H9 (cell line): ENCODE measurements at regions not wholly inside any gene's neighbourhood (a gene's known extent, or its start where the extent isn't known, plus 50 kb on each side); places are given as distances from the start of the nearest gene placed in this dataset.

ENCODE experiments used
- DNase-seq: peaks from one replicate; pipeline ENCODE4 v3.0.0-alpha.2; 2017
- H2AFZ ChIP-seq: one replicate; pipeline ENCODE4 v1.6.1; 2013; ENCODE audit warnings: mild to moderate bottlenecking, low read length, control low read depth, moderate library complexity
- H2AK5ac ChIP-seq: 2 replicates; pipeline ENCODE4 v1.6.1; 2013; ENCODE audit warnings: low read length, control low read depth, mixed read lengths; ENCODE audit not compliant: insufficient read length
- H2BK120ac ChIP-seq: one replicate; pipeline ENCODE4 v1.6.1; 2013; ENCODE audit warnings: low read depth, mild to moderate bottlenecking, low read length, control low read depth, inconsistent platforms; ENCODE audit not compliant: poor library complexity, severe bottlenecking
- H2BK12ac ChIP-seq: 2 replicates; pipeline ENCODE4 v1.6.1; 2013; ENCODE audit warnings: low read length, control low read depth, mixed read lengths, low read depth; ENCODE audit not compliant: insufficient read length
- H2BK15ac ChIP-seq: 2 replicates; pipeline ENCODE4 v1.6.1; 2013; ENCODE audit warnings: low read depth, low read length, control low read depth
- H2BK20ac ChIP-seq: one replicate; pipeline ENCODE4 v1.6.1; 2013; ENCODE audit warnings: low read depth, mild to moderate bottlenecking, low read length, control low read depth, inconsistent platforms; ENCODE audit not compliant: poor library complexity, severe bottlenecking
- H2BK5ac ChIP-seq: 2 replicates; pipeline ENCODE4 v1.6.1; 2013; ENCODE audit warnings: low read length, control low read depth, mixed read lengths; ENCODE audit not compliant: insufficient read length
- H3K14ac ChIP-seq: 2 replicates; pipeline ENCODE4 v1.6.1; 2013; ENCODE audit warnings: low read length, control low read depth; ENCODE audit not compliant: insufficient read depth
- H3K18ac ChIP-seq: 2 replicates; pipeline ENCODE4 v1.6.1; 2013; ENCODE audit warnings: low read depth, mild to moderate bottlenecking, mixed read lengths, low read length, control low read depth; ENCODE audit not compliant: insufficient read length
- H3K23ac ChIP-seq: 2 replicates; pipeline ENCODE4 v1.6.1; 2013; ENCODE audit warnings: low read length, control low read depth, mixed read lengths, low read depth; ENCODE audit not compliant: insufficient read length
- H3K23me2 ChIP-seq: 2 replicates; pipeline ENCODE4 v1.6.1; 2013; ENCODE audit warnings: low read depth, mild to moderate bottlenecking, mixed read lengths, low read length, control low read depth; ENCODE audit not compliant: insufficient read length, poor library complexity, severe bottlenecking
- H3K27ac ChIP-seq: 2 replicates; pipeline ENCODE4 v1.5.1; 2013; ENCODE audit warnings: low read length, control low read depth, mixed read lengths, low read depth; ENCODE audit not compliant: insufficient read length
- H3K27me3 ChIP-seq: 2 replicates; pipeline ENCODE4 v1.6.1; 2013; ENCODE audit warnings: low read length, control low read depth, inconsistent platforms; ENCODE audit not compliant: insufficient read depth
- H3K4ac ChIP-seq: 2 replicates; pipeline ENCODE4 v1.6.1; 2013; ENCODE audit warnings: low read depth, mild to moderate bottlenecking, control low read depth, inconsistent platforms, low read length, moderate library complexity
- H3K4me1 ChIP-seq: 2 replicates; pipeline ENCODE4 v1.6.1; 2013; ENCODE audit warnings: low read length, control low read depth, inconsistent platforms; ENCODE audit not compliant: insufficient read depth
- H3K4me2 ChIP-seq: 2 replicates; pipeline ENCODE4 v1.6.1; 2013; ENCODE audit warnings: low read length, control low read depth, mixed read lengths; ENCODE audit not compliant: insufficient read length, insufficient read depth
- H3K56ac ChIP-seq: 2 replicates; pipeline ENCODE4 v1.6.1; 2013; ENCODE audit warnings: low read depth, mild to moderate bottlenecking, mixed read lengths, low read length, control low read depth; ENCODE audit not compliant: insufficient read length
- H3K79me1 ChIP-seq: 2 replicates; pipeline ENCODE4 v1.6.1; 2013; ENCODE audit warnings: low read depth, mild to moderate bottlenecking, moderate library complexity, low read length, control low read depth, inconsistent platforms; ENCODE audit not compliant: insufficient read depth, poor library complexity, severe bottlenecking
- H3K79me2 ChIP-seq: 2 replicates; pipeline ENCODE4 v1.6.1; 2013; ENCODE audit warnings: low read length, control low read depth, inconsistent platforms; ENCODE audit not compliant: insufficient read depth
- H3K9ac ChIP-seq: 2 replicates; pipeline ENCODE4 v1.6.1; 2013; ENCODE audit warnings: low read length, control low read depth, mixed read lengths; ENCODE audit not compliant: insufficient read length; ENCODE audit errors: extremely low read depth
- H3K9me3 ChIP-seq: one replicate; pipeline ENCODE4 v1.6.1; 2013; ENCODE audit warnings: low read depth, low read length, inconsistent platforms; ENCODE audit not compliant: control insufficient read depth
- H3T11ph ChIP-seq: one replicate; pipeline ENCODE4 v1.6.1; 2013; ENCODE audit warnings: mild to moderate bottlenecking, low read length, control low read depth, inconsistent platforms
- H4K20me1 ChIP-seq: one replicate; pipeline ENCODE4 v1.6.1; 2013; ENCODE audit not compliant: control insufficient read depth, insufficient read length, insufficient read depth
- H4K5ac ChIP-seq: 2 replicates; pipeline ENCODE4 v1.6.1; 2013; ENCODE audit warnings: low read depth, mild to moderate bottlenecking, mixed read lengths, low read length, control low read depth; ENCODE audit not compliant: insufficient read length
- H4K8ac ChIP-seq: replicated peaks from 2 replicates; pipeline ENCODE4 v1.6.1; 2013; ENCODE audit warnings: low read length, control low read depth, mixed read lengths, low read depth; ENCODE audit not compliant: insufficient read length
- H4K91ac ChIP-seq: 2 replicates; pipeline ENCODE4 v1.6.1; 2013; ENCODE audit warnings: low read depth, mild to moderate bottlenecking, moderate library complexity, mixed read lengths, low read length, control low read depth; ENCODE audit not compliant: insufficient read length
- H3K27ac Mint-ChIP-seq, 3 experiments: 2 replicates in 2 of 3; 3 replicates in 1 of 3; pipeline ENCODE4 v1.8.0; 2020 to 2021; ENCODE audit warnings: mixed read lengths in 3 of 3, mild to moderate bottlenecking in 1 of 3, moderate library complexity in 1 of 3
- H3K27me3 Mint-ChIP-seq: 2 replicates; pipeline ENCODE4 v1.8.0; 2021; ENCODE audit warnings: low read depth, mild to moderate bottlenecking, moderate library complexity, mixed read lengths
- H3K36me3 Mint-ChIP-seq, 3 experiments: 2 replicates in 2 of 3; 3 replicates in 1 of 3; pipeline ENCODE4 v1.8.0; 2020 to 2021; ENCODE audit warnings: low read depth in 3 of 3, mixed read lengths in 3 of 3; ENCODE audit not compliant: insufficient read depth in 1 of 3
- H3K4me1 Mint-ChIP-seq, 2 experiments: 2 replicates each; pipeline ENCODE4 v1.8.0; 2020; ENCODE audit warnings: mixed read lengths in 2 of 2
- H3K4me3 Mint-ChIP-seq, 2 experiments: 2 replicates in 1 of 2; 3 replicates in 1 of 2; pipeline ENCODE4 v1.8.0; 2020 to 2021; ENCODE audit warnings: mild to moderate bottlenecking in 2 of 2, mixed read lengths in 2 of 2, moderate library complexity in 1 of 2
- H3K9me3 Mint-ChIP-seq, 2 experiments: 2 replicates in 1 of 2; 3 replicates in 1 of 2; pipeline ENCODE4 v1.8.0; 2020; ENCODE audit warnings: mild to moderate bottlenecking in 2 of 2, mixed read lengths in 2 of 2, moderate library complexity in 1 of 2
- WGBS: extraction: QIAGEN DNeasy Blood & Tissue Kit; methylation state at CpG from one replicate; pipeline ENCODE4 v1.1.7; 2013; ENCODE audit warnings: missing lambda C conversion rate, low lambda C conversion rate, mixed read lengths; ENCODE audit not compliant: insufficient read length; ENCODE audit errors: extremely low coverage; 5-methylcytosine and 5-hydroxymethylcytosine counted together
- TF ChIP-seq, protein P1 (sequence below): fragments of 200-600 bp; sonication (generic); conservative IDR thresholded peaks from 3 replicates; pipeline ENCODE4 v1.8.0; 2021; ENCODE audit warnings: antibody characterized with exemption, mild to moderate bottlenecking

DNA sequence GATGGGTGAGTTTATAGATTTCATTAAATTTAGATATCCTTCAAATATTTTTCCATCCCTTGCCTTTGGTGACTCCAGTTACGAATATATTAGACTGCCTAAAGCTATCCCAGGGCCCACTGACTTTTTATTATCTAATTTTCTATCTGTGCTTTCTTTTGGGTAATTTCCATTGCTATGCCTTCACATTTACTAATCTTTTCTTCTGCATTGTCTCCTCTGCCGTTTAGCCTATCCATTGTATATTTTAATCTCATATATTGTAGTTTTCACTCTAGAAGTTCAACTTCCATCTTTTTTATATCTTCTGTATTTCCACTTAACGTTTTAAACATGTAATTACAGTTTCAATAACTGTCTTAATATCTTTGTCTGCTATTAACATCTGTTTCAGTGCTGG is 78.6 kb upstream of the HDAC9 start:
- Mint-ChIP-seq H3K4me3 (no peak overlapping the region), H3K27me3 (no peaks in the 10 kb centered on the region), H3K27ac (no peak overlapping the region), H3K4me1 (peaks cover 21 to 27% of the 10 kb centered on the region in 2 experiments), H3K9me3 (peaks cover 2 to 6% of the 10 kb centered on the region in 2 experiments; a peak in 2 of 5 replicates), H3K36me3 (peaks cover 0 to 8% (median 0%) of the 10 kb centered on the region in 3 experiments; a peak in 3 of 7 replicates)
- H3K4me1 ChIP-seq = no peaks in the 10 kb centered on the region; the same call in 1 of the 2 replicates
- no peak overlapping the region for H2BK12ac ChIP-seq
- H4K91ac ChIP-seq = no peak overlapping the region
- no peaks in the 10 kb centered on the region for H3K9me3 ChIP-seq
- TF ChIP-seq, protein P1, sequence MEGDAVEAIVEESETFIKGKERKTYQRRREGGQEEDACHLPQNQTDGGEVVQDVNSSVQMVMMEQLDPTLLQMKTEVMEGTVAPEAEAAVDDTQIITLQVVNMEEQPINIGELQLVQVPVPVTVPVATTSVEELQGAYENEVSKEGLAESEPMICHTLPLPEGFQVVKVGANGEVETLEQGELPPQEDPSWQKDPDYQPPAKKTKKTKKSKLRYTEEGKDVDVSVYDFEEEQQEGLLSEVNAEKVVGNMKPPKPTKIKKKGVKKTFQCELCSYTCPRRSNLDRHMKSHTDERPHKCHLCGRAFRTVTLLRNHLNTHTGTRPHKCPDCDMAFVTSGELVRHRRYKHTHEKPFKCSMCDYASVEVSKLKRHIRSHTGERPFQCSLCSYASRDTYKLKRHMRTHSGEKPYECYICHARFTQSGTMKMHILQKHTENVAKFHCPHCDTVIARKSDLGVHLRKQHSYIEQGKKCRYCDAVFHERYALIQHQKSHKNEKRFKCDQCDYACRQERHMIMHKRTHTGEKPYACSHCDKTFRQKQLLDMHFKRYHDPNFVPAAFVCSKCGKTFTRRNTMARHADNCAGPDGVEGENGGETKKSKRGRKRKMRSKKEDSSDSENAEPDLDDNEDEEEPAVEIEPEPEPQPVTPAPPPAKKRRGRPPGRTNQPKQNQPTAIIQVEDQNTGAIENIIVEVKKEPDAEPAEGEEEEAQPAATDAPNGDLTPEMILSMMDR = no peak
- WGBS = no CpG with 5 or more reads among the region's 3 CpGs
- no peak overlapping the region for H2BK5ac ChIP-seq
- H2BK15ac ChIP-seq = no peak overlapping the region
- H3K56ac ChIP-seq = no peak overlapping the region
- H3K4me2 ChIP-seq = no peak overlapping the region
- no peak overlapping the region for H2AK5ac ChIP-seq
- no peak overlapping the region for H3K27ac ChIP-seq
- H4K5ac ChIP-seq = no peak overlapping the region
- no peak overlapping the region for H3K14ac ChIP-seq
- H2AFZ ChIP-seq = no peak overlapping the region
- H4K8ac ChIP-seq = no peak overlapping the region
- H3K23me2 ChIP-seq = no peaks in the 10 kb centered on the region
- H3K79me2 ChIP-seq = no peaks in the 10 kb centered on the region
- no peak overlapping the region for H3K18ac ChIP-seq
- no peak overlapping the region for H3K23ac ChIP-seq
- no peak overlapping the region for H3K4ac ChIP-seq
- H3T11ph ChIP-seq = no peak overlapping the region
- H3K9ac ChIP-seq = no peak overlapping the region
- no peaks in the 10 kb centered on the region for H4K20me1 ChIP-seq
- no peak for DNase-seq
- no peaks in the 10 kb centered on the region for H3K27me3 ChIP-seq
- no peak overlapping the region for H2BK20ac ChIP-seq
- no peak overlapping the region for H2BK120ac ChIP-seq
- H3K79me1 ChIP-seq = no peaks in the 10 kb centered on the region
